ENCODE measurements at regions not wholly inside any gene's neighbourhood (a gene's known extent, or its start where the extent isn't known, plus 50 kb on each side); places are given as distances from the start of the nearest gene placed in this dataset.
"Not testable (repeated sequence)": the region's sequence is repeated elsewhere in the genome, so short reads cannot be mapped to it uniquely, and the experiment has no call there.

- DNase-seq (ENCODE audit: low read depth): no peak
Observed at GRCh38 chr7:1342090-1342640, 109.5 kb downstream of the UNCX start.

GRCh38 chr7:1343551-1343950, 110.9 kb downstream of the UNCX start:
- DNase-seq (ENCODE audit: low read depth): no peak

GRCh38 chr7:1344421-1344820, 111.7 kb downstream of the UNCX start:
- no peak for DNase-seq (ENCODE audit: low read depth)

- DNase-seq (ENCODE audit: low read depth): no peak
Observed at GRCh38 chr7:1344981-1345701, 112.5 kb downstream of the UNCX start.

- DNase-seq (ENCODE audit: low read depth): no peak
Observed at GRCh38 chr7:1345796-1346755, 113.2 kb downstream of the MICALL2 start.

GRCh38 chr7:1346851-1347250, 112.4 kb downstream of the MICALL2 start:
- no peak for DNase-seq (ENCODE audit: low read depth)

GRCh38 chr7:1348096-1348822, 111.0 kb downstream of the MICALL2 start:
- DNase-seq (ENCODE audit: low read depth): no peak

GRCh38 chr7:1348823-1349335, 110.4 kb downstream of the MICALL2 start:
- DNase-seq (ENCODE audit: low read depth): no peak

- DNase-seq (ENCODE audit: low read depth): no peak
Observed at GRCh38 chr7:1349351-1349761, 109.9 kb downstream of the MICALL2 start.

- DNase-seq (ENCODE audit: low read depth): no peak
Observed at GRCh38 chr7:1351881-1352625, 107.2 kb downstream of the MICALL2 start.

GRCh38 chr7:1352656-1353271, 106.5 kb downstream of the MICALL2 start:
- DNase-seq (ENCODE audit: low read depth): no peak

GRCh38 chr7:1354661-1355567, 104.4 kb downstream of the MICALL2 start:
- DNase-seq (ENCODE audit: low read depth): no peak

GRCh38 chr7:1355568-1356340, 103.5 kb downstream of the MICALL2 start:
- DNase-seq (ENCODE audit: low read depth): no peak

GRCh38 chr7:1356853-1357252, 102.4 kb downstream of the MICALL2 start:
- DNase-seq (ENCODE audit: low read depth): not testable (repeated sequence)

GRCh38 chr7:1357260-1357600, 102.0 kb downstream of the MICALL2 start:
- DNase-seq (ENCODE audit: low read depth): not testable (repeated sequence)

GRCh38 chr7:1357601-1358271, 101.5 kb downstream of the MICALL2 start:
- no peak for DNase-seq (ENCODE audit: low read depth)

- no peak for DNase-seq (ENCODE audit: low read depth)
Observed at GRCh38 chr7:1358376-1359050, 100.8 kb downstream of the MICALL2 start.

- no peak for DNase-seq (ENCODE audit: low read depth)
Observed at GRCh38 chr7:1359051-1359400, 100.2 kb downstream of the MICALL2 start.

Data from stimulated activated CD8-positive, alpha-beta memory T cell treated with anti-CD3 and anti-CD28 coated beads, Interleukin-7, amount 100 ng/mL, for 24 hours (primary cell).